ENCODE measurements at regions not wholly inside any gene's neighbourhood (a gene's known extent, or its start where the extent isn't known, plus 50 kb on each side); places are given as distances from the start of the nearest gene placed in this dataset.

DNA sequence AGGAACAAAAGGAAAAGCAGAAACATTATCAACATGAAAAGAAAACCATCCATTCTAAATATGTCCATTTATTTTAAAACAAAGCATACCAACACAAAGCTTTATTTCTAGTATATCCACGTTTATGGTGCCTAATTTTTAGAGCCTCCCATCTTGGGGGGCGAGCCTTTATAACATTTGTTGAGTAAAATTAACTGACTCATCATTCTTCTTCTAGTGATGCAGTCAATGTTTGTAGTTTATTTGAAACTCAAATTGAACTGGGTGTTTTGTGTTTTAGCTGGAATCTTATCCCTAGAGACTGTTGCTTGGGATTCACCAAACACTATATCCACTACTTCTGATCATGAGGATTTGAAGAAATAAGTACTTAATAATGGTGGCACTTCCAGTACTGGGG, 366.4 kb upstream of the NPVF start:
- no peaks in the 10 kb centered on the region for H3K9me3 ChIP-seq
- WGBS, 2 donors, result 43 to 64% methylated on average over 2 of the region's 2 CpGs
- TF ChIP-seq POLR2AphosphoS5 (IDR thresholded peaks at IDR 0.05) (no peak), POLR2A (IDR thresholded peaks at IDR 0.05) (no peak), EP300 (IDR thresholded peaks at IDR 0.05) (no peak)
- TF ChIP-seq, protein P1, sequence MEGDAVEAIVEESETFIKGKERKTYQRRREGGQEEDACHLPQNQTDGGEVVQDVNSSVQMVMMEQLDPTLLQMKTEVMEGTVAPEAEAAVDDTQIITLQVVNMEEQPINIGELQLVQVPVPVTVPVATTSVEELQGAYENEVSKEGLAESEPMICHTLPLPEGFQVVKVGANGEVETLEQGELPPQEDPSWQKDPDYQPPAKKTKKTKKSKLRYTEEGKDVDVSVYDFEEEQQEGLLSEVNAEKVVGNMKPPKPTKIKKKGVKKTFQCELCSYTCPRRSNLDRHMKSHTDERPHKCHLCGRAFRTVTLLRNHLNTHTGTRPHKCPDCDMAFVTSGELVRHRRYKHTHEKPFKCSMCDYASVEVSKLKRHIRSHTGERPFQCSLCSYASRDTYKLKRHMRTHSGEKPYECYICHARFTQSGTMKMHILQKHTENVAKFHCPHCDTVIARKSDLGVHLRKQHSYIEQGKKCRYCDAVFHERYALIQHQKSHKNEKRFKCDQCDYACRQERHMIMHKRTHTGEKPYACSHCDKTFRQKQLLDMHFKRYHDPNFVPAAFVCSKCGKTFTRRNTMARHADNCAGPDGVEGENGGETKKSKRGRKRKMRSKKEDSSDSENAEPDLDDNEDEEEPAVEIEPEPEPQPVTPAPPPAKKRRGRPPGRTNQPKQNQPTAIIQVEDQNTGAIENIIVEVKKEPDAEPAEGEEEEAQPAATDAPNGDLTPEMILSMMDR (IDR thresholded peaks at IDR 0.05), result no peak
- no peaks in the 10 kb centered on the region for H3K36me3 ChIP-seq
- no peaks in the 10 kb centered on the region for H3K27me3 ChIP-seq
- no peak overlapping the region for H3K4me3 ChIP-seq
- DNase-seq, result no peak
- intact Hi-C loops (cut with DNase I), result no loop called here
- no peak overlapping the region for H3K27ac ChIP-seq
- H3K4me1 ChIP-seq, result no peaks in the 10 kb centered on the region

DNA sequence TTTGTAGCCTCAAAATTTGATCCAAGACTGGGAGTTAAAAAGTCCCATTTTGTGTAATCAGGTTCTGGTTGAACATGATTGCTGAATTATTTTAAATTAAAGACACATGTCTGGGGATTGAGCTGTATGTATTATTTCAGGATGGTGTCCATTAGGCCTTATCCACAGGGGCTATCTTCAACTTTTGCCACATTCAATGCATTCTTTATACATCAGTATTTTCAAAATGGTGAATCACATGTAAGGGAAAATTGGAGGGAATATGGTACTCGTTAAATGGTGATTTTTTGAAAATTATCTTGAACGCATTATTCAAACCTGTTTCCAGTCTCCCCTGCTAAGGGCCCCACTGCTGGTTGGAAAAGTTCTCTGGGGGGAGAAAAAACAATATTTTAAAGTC, 367.7 kb upstream of the NPVF start:
- no peaks in the 10 kb centered on the region for H3K9me3 ChIP-seq
- TF ChIP-seq POLR2AphosphoS5 (IDR thresholded peaks at IDR 0.05), result no peak
- TF ChIP-seq, protein P1 (IDR thresholded peaks at IDR 0.05), result no peak
- no peak for TF ChIP-seq POLR2A (IDR thresholded peaks at IDR 0.05)
- TF ChIP-seq EP300 (IDR thresholded peaks at IDR 0.05), result no peak
- 22 to 74% methylated on average over 2 of the region's 2 CpGs for WGBS, 2 donors
- no peaks in the 10 kb centered on the region for H3K4me1 ChIP-seq
- no peaks in the 10 kb centered on the region for H3K36me3 ChIP-seq
- intact Hi-C loops (cut with DNase I), result no loop called here
- no peak overlapping the region for H3K4me3 ChIP-seq
- no peak overlapping the region for H3K27ac ChIP-seq
- no peak for DNase-seq
- no peaks in the 10 kb centered on the region for H3K27me3 ChIP-seq

DNA sequence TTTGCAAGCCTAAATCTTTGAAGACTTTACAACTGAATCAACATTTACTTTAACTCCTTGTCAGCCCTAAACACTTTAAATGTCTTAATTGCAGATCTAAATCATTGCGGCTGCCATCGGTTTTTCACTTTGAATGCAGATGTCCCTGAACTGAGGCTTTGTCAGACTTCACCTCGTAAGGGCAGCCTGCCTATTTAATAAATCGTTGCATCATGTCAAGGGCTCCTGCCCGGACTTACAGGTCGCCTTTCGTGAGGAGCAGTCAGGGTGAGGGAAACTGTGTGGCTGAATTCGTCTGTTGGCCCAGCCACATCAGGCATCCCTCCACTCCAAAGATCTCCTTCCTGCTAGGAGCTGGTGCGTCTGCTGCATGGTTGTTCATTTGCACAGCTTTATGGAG, 368.2 kb upstream of the NPVF start:
- H3K9me3 ChIP-seq, result no peaks in the 10 kb centered on the region
- WGBS, 2 donors, result 18 to 67% methylated on average over 9 of the region's 9 CpGs
- no peak for DNase-seq
- H3K4me1 ChIP-seq, result no peaks in the 10 kb centered on the region
- TF ChIP-seq POLR2AphosphoS5 (IDR thresholded peaks at IDR 0.05) (no peak), EP300 (IDR thresholded peaks at IDR 0.05) (no peak), POLR2A (IDR thresholded peaks at IDR 0.05) (no peak)
- TF ChIP-seq, protein P1 (IDR thresholded peaks at IDR 0.05), result no peak
- no peaks in the 10 kb centered on the region for H3K36me3 ChIP-seq
- no peak overlapping the region for H3K27ac ChIP-seq
- intact Hi-C loops (cut with DNase I), result no loop called here
- H3K4me3 ChIP-seq, result no peak overlapping the region
- no peaks in the 10 kb centered on the region for H3K27me3 ChIP-seq

DNA sequence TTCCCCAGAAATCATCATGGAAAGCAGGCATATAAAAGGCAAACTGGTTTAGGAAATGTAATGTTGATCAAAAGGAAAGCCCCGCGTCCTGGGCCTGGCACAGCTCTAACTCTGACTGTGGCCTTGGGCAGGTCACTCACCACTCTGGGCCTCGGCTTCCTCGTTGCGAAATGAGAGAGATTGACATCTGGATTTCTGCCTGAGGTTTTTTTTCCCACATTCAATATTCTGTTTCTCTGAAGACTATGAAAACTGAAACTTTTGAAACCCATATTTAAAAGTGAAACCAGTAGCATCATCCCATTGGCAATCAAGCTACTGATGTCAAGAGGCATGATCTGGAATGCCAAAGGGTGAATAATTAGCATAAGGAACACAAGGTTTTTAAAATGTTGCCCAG, 369.7 kb upstream of the NPVF start:
- Histone ChIP-seq H3K9me3 (no peaks in the 10 kb centered on the region), H3K4me1 (no peaks in the 10 kb centered on the region), H3K4me3 (no peak overlapping the region), H3K36me3 (no peaks in the 10 kb centered on the region), H3K27me3 (no peaks in the 10 kb centered on the region), H3K27ac (no peak overlapping the region)
- DNase-seq, result no peak
- WGBS, 2 donors, result 41 to 43% methylated on average over 5 of the region's 5 CpGs
- intact Hi-C loops (cut with DNase I), result no loop called here
- no peak for TF ChIP-seq POLR2A (IDR thresholded peaks at IDR 0.05)
- no peak for TF ChIP-seq POLR2AphosphoS5 (IDR thresholded peaks at IDR 0.05)
- no peak for TF ChIP-seq EP300 (IDR thresholded peaks at IDR 0.05)
- TF ChIP-seq, protein P1 (IDR thresholded peaks at IDR 0.05), result no peak

DNA sequence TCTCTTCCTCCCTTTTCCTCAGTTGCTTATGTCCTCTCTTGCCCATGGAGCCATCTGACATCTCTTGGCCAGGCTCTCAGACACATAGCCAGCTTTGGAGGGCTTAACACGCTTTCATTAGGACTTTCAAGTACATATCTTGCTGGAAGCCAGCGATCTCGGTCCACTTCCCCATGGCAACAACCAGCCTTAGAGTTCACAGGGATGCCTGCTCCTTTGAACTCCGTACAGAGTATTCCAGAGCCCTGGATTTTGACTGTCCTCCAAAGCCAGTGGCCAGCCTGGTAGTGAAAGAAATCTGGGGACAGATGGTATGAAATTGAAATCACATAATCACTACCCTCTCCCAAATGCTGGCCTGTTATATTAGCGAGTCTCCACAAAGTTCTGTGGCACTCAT, 370.5 kb upstream of the NPVF start:
- no peak for TF ChIP-seq POLR2A (IDR thresholded peaks at IDR 0.05)
- TF ChIP-seq EP300 (IDR thresholded peaks at IDR 0.05), result no peak
- TF ChIP-seq, protein P1 (IDR thresholded peaks at IDR 0.05), result no peak
- TF ChIP-seq POLR2AphosphoS5 (IDR thresholded peaks at IDR 0.05), result no peak
- WGBS, 2 donors, result 92 to 97% methylated on average over 5 of the region's 5 CpGs
- H3K9me3 ChIP-seq, result no peaks in the 10 kb centered on the region
- no peaks in the 10 kb centered on the region for H3K4me1 ChIP-seq
- H3K4me3 ChIP-seq, result no peak overlapping the region
- DNase-seq, result no peak
- H3K27ac ChIP-seq, result no peak overlapping the region
- no peaks in the 10 kb centered on the region for H3K36me3 ChIP-seq
- no peaks in the 10 kb centered on the region for H3K27me3 ChIP-seq
- intact Hi-C loops (cut with DNase I), result no loop called here

All from sigmoid colon (tissue), 6 donors.